Keratinocyte (primary cell): ENCODE measurements at regions not wholly inside any gene's neighbourhood (a gene's known extent, or its start where the extent isn't known, plus 50 kb on each side); places are given as distances from the start of the nearest gene placed in this dataset.
"Not testable (repeated sequence)": the region's sequence is repeated elsewhere in the genome, so short reads cannot be mapped to it uniquely, and the experiment has no call there.

Experiments used
- DNase-seq: peaks from one replicate; pipeline ENCODE4 v3.0.0-alpha.2; 2011; ENCODE audit warnings: low read depth, missing footprints, low spot score
- FAIRE-seq: peaks from 2 replicates; lab custom pipeline; 2011; peaks lifted over from hg19 to GRCh38; lab: Jason Lieb, UNC
- H2AFZ ChIP-seq: 2 replicates; pipeline ENCODE4 v1.6.0; 2012; ENCODE audit warnings: low read length, control low read depth, inconsistent platforms; ENCODE audit not compliant: control insufficient read depth
- H3K27ac ChIP-seq: 2 replicates; pipeline ENCODE4 v1.5.1; 2011; ENCODE audit warnings: low read length; ENCODE audit not compliant: control insufficient read depth, insufficient read depth
- H3K27me3 ChIP-seq: 3 replicates; pipeline ENCODE4 v1.6.0; 2011; ENCODE audit warnings: low read length; ENCODE audit not compliant: control insufficient read depth, insufficient read depth; ENCODE audit errors: extremely low read depth
- H3K36me3 ChIP-seq, 2 experiments: 2 replicates in 1 of 2; 3 replicates in 1 of 2; pipeline ENCODE4 v1.5.1; 2011; ENCODE audit warnings: low read length in 2 of 2, mild to moderate bottlenecking in 1 of 2; ENCODE audit not compliant: control insufficient read depth in 2 of 2, insufficient read depth in 2 of 2; ENCODE audit errors: extremely low read depth in 1 of 2
- H3K4me1 ChIP-seq: 3 replicates; pipeline ENCODE4 v1.5.1; 2011; ENCODE audit warnings: low read length; ENCODE audit not compliant: control insufficient read depth, insufficient read depth; ENCODE audit errors: extremely low read depth
- H3K4me2 ChIP-seq: 3 replicates; pipeline ENCODE4 v1.6.0; 2011; ENCODE audit warnings: low read depth, low read length; ENCODE audit not compliant: control insufficient read depth, insufficient read depth; ENCODE audit errors: extremely low read depth
- H3K4me3 ChIP-seq, 3 experiments: fragments of 200-600 bp in 1 of 3; sonication (generic) in 1 of 3; 2 replicates in 2 of 3; 3 replicates in 1 of 3; pipeline ENCODE4 v1.5.1; 2011 to 2016; ENCODE audit warnings: low read length in 3 of 3, mild to moderate bottlenecking in 3 of 3, control low read depth in 2 of 3, inconsistent platforms in 1 of 3, low read depth in 1 of 3, mixed read lengths in 1 of 3, mixed run types in 1 of 3, moderate library complexity in 1 of 3; ENCODE audit not compliant: control insufficient read depth in 2 of 3, insufficient read depth in 2 of 3; ENCODE audit errors: extremely low read depth in 1 of 3
- H3K79me2 ChIP-seq: 2 replicates; pipeline ENCODE4 v1.6.0; 2012; ENCODE audit warnings: low read length; ENCODE audit not compliant: control insufficient read depth, insufficient read depth
- H3K9ac ChIP-seq: 3 replicates; pipeline ENCODE4 v1.6.0; 2011; ENCODE audit warnings: low read length; ENCODE audit not compliant: control insufficient read depth, insufficient read depth; ENCODE audit errors: extremely low read depth
- H3K9me1 ChIP-seq: 3 replicates; pipeline ENCODE4 v1.6.0; 2011; ENCODE audit warnings: low read length; ENCODE audit not compliant: control insufficient read depth, insufficient read depth; ENCODE audit errors: extremely low read depth
- H3K9me3 ChIP-seq: 2 replicates; pipeline ENCODE4 v1.5.1; 2012; ENCODE audit warnings: low read depth, low read length; ENCODE audit not compliant: control insufficient read depth
- H4K20me1 ChIP-seq: 3 replicates; pipeline ENCODE4 v1.6.0; 2011; ENCODE audit warnings: low read length; ENCODE audit not compliant: control insufficient read depth, insufficient read depth; ENCODE audit errors: extremely low read depth
- EZH2 ChIP-seq: IDR thresholded peaks from one replicate; pipeline ENCODE4 v1.6.1; 2012; ENCODE audit warnings: inconsistent platforms, mild to moderate bottlenecking, low read length, moderate library complexity
- dilution Hi-C: fragments of 300-500 bp; cut with MboI; formaldehyde crosslinking; loops from one replicate; pipeline ENCODE4 v1.7.0; 2020; ENCODE audit warnings: low sequenced_read_pairs; ENCODE audit not compliant: extremely low pct_ligation_motif_present
- TF ChIP-seq, protein P1 (sequence below), 3 experiments: IDR thresholded peaks in 1 of 3; conservative IDR thresholded peaks in 1 of 3; optimal IDR thresholded peaks in 1 of 3; 2 replicates in 2 of 3; 3 replicates in 1 of 3; pipeline versions ENCODE3 to v1.5.1; 2011; ENCODE audit warnings: low read length in 3 of 3, mild to moderate bottlenecking in 3 of 3, moderate library complexity in 2 of 3, control low read depth in 1 of 3, inconsistent platforms in 1 of 3; ENCODE audit not compliant: insufficient read depth in 2 of 3; ENCODE audit errors: extremely low read depth in 1 of 3

DNA sequence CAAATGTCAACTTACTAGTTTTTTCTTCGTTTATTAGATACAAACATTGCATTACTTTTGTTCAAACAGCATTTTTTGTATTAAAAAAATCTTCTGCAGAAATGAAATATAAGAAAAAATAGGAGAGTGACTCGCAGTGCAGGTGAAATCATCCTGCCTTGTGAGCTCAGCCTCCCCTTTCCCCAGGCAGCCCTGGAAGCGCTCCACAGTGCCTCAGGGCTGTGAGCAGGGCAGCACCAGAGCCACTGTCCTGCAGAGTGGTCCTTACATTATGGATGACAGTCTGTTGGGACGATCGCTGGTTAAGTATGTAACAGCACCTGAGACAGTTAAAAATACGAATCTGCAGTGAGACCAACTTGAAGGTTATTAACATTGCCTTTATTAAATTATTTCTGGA is 695.4 kb upstream of the POM121L12 start:
- Histone ChIP-seq H3K9me1 (no peaks in the 10 kb centered on the region), H3K79me2 (no peaks in the 10 kb centered on the region), H4K20me1 (no peaks in the 10 kb centered on the region), H3K4me3 (no peak overlapping the region), H3K27ac (no peak overlapping the region), H3K4me1 (no peaks in the 10 kb centered on the region), H3K36me3 (no peaks in the 10 kb centered on the region), H3K4me2 (no peak overlapping the region), H3K9ac (no peak overlapping the region), H3K9me3 (no peaks in the 10 kb centered on the region), H2AFZ (no peak overlapping the region), H3K27me3 (no peaks in the 10 kb centered on the region)
- dilution Hi-C loops: no loop called here
- DNase-seq (no peak), FAIRE-seq (no peak)
- no peak for TF ChIP-seq EZH2
- TF ChIP-seq, protein P1, sequence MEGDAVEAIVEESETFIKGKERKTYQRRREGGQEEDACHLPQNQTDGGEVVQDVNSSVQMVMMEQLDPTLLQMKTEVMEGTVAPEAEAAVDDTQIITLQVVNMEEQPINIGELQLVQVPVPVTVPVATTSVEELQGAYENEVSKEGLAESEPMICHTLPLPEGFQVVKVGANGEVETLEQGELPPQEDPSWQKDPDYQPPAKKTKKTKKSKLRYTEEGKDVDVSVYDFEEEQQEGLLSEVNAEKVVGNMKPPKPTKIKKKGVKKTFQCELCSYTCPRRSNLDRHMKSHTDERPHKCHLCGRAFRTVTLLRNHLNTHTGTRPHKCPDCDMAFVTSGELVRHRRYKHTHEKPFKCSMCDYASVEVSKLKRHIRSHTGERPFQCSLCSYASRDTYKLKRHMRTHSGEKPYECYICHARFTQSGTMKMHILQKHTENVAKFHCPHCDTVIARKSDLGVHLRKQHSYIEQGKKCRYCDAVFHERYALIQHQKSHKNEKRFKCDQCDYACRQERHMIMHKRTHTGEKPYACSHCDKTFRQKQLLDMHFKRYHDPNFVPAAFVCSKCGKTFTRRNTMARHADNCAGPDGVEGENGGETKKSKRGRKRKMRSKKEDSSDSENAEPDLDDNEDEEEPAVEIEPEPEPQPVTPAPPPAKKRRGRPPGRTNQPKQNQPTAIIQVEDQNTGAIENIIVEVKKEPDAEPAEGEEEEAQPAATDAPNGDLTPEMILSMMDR (optimal IDR thresholded peaks at IDR 0.05 in 1 of 3, IDR thresholded peaks at IDR 0.05 in 1 of 3, conservative IDR thresholded peaks at IDR 0.05 in 1 of 3; ENCODE audit: extremely low read depth in 1 of 3, insufficient read depth in 2 of 3, low read length in 3 of 3): no peak

DNA sequence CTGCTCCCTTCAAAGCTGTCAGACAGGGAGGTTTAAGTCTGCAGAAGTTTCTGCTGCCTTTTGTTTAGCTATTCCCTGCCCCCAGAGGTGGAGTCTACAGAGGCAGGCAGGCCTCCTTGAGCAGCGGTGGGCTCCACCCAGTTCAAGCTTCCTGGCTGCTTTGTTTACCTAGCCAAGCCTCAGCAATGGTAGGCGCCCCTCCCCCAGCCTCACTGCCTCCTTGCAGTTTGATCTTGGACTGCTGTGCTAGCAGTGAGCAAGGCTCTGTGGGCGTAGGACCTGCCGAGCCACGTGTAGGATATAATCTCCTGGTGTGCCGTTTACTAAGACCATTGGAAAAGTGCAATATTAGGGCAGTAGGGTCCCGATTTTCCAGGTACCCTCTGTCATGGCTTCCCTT is 707.1 kb upstream of the POM121L12 start:
- H4K20me1 ChIP-seq, DNase-seq, H3K9ac ChIP-seq, H2AFZ ChIP-seq, H3K9me3 ChIP-seq, H3K4me3 ChIP-seq, H3K4me2 ChIP-seq, H3K27ac ChIP-seq, dilution Hi-C loops, H3K4me1 ChIP-seq, FAIRE-seq, H3K79me2 ChIP-seq, H3K36me3 ChIP-seq, H3K27me3 ChIP-seq, H3K9me1 ChIP-seq: not testable (repeated sequence)

DNA sequence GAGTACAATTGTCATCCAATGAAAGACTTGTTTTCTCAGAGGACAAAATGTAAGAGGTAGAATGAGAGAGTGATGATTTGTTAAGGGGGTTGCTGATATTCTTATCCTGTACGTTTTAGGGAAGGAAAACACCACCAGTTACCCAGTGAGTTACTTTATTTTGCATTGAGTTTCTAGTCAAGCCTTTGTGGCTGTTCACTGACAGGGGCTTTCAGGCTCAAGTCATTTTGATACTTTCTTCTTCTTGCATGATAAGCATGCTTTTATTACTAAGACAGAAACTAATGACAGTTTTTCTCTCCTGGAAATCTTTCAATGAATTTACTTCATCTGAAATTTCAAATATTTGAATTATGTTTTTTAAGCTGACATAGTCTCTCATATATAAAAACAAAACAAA is 710.2 kb upstream of the POM121L12 start:
- Histone ChIP-seq H3K4me3 (no peak overlapping the region), H3K27ac (no peak overlapping the region), H3K79me2 (no peaks in the 10 kb centered on the region), H3K9me1 (no peaks in the 10 kb centered on the region), H2AFZ (no peak overlapping the region), H3K36me3 (no peaks in the 10 kb centered on the region), H3K4me1 (no peaks in the 10 kb centered on the region), H4K20me1 (no peaks in the 10 kb centered on the region), H3K9me3 (peaks cover 3% of the 10 kb centered on the region), H3K27me3 (no peaks in the 10 kb centered on the region), H3K9ac (no peak overlapping the region), H3K4me2 (no peak overlapping the region)
- DNase-seq (no peak), FAIRE-seq (no peak)
- TF ChIP-seq EZH2: no peak
- TF ChIP-seq, protein P1 (optimal IDR thresholded peaks at IDR 0.05 in 1 of 3, IDR thresholded peaks at IDR 0.05 in 1 of 3, conservative IDR thresholded peaks at IDR 0.05 in 1 of 3; ENCODE audit: extremely low read depth in 1 of 3, insufficient read depth in 2 of 3, low read length in 3 of 3): no peak
- dilution Hi-C loops: no loop called here
